GM12878 (cell line): ENCODE measurements at regions not wholly inside any gene's neighbourhood (a gene's known extent, or its start where the extent isn't known, plus 50 kb on each side); places are given as distances from the start of the nearest gene placed in this dataset.

ENCODE experiments used
- ATAC-seq: fragments of 200-7000 bp; cut with Tn5 transposase; 3 replicates; pipeline ENCODE4 v1.9.1; 2020; ENCODE audit warnings: mild to moderate bottlenecking, moderate library complexity
- BruUV-seq: library from RNA; stranded (reverse); fragments of 400-500 nt; replicated peaks from 2 replicates; lab custom pipeline; 2021; lab: Mats Ljungman, UMichigan
- CTCF ChIA-PET: fragments of 300-600 bp; sonication (Branson Sonifier 250); formaldehyde crosslinking; extraction: SDS; loops from one replicate; lab custom pipeline; 2021; ENCODE audit warnings: inconsistent platforms; lab: Yijun Ruan, JAX
- POLR2A ChIA-PET: fragments of 350-600 bp; formaldehyde crosslinking; extraction: SDS; loops from one replicate; lab custom pipeline; 2021; ENCODE audit warnings: inconsistent platforms; lab: Charles Lee
- RAD21 ChIA-PET: fragments of 300-600 bp; sonication (Branson Sonifier 250); formaldehyde crosslinking; loops from one replicate; lab custom pipeline; 2023; ENCODE audit warnings: antibody characterized with exemption; ENCODE audit not compliant: unreplicated experiment; lab: Charles Lee
- SMC1A ChIA-PET: fragments of 300-600 bp; sonication (Branson Sonifier 250); formaldehyde crosslinking; loops from one replicate; lab custom pipeline; 2023; ENCODE audit not compliant: unreplicated experiment, uncharacterized antibody; lab: Charles Lee
- DNase-seq: peaks from one replicate; pipeline ENCODE4 v3.0.0-alpha.2; 2011; ENCODE audit warnings: low read depth, low spot score
- FAIRE-seq: peaks from 3 replicates; lab custom pipeline; 2011; peaks lifted over from hg19 to GRCh38; lab: Jason Lieb, UNC
- H2AFZ ChIP-seq: 2 replicates; pipeline ENCODE4 v1.6.0; 2011; ENCODE audit warnings: low read depth, low read length, control low read depth; ENCODE audit not compliant: control insufficient read depth
- H3K27ac ChIP-seq: 2 replicates; pipeline ENCODE4 v1.5.1; 2011; ENCODE audit warnings: control low read depth; ENCODE audit not compliant: control insufficient read depth, insufficient read depth
- H3K27me3 ChIP-seq, 2 experiments: replicated peaks in 1 of 2; 2 replicates each; pipeline versions ENCODE4 v1.6.0 to v1.6.1; 2011; ENCODE audit warnings: low read length in 1 of 2; ENCODE audit not compliant: control insufficient read depth in 2 of 2, insufficient read depth in 2 of 2
- H3K36me3 ChIP-seq, 2 experiments: 2 replicates each; pipeline ENCODE4 v1.5.1; 2011; ENCODE audit warnings: low read length in 1 of 2; ENCODE audit not compliant: control insufficient read depth in 2 of 2, insufficient read depth in 2 of 2
- H3K4me1 ChIP-seq: 2 replicates; pipeline ENCODE4 v1.6.1; 2011; ENCODE audit warnings: mild to moderate bottlenecking, low read length, moderate library complexity, mixed read lengths; ENCODE audit not compliant: control insufficient read depth, insufficient read depth
- H3K4me2 ChIP-seq: 2 replicates; pipeline ENCODE4 v1.6.0; 2011; ENCODE audit warnings: control low read depth; ENCODE audit not compliant: control insufficient read depth, insufficient read depth
- H3K4me3 ChIP-seq: fragments of 200-600 bp; sonication (generic); 2 replicates; pipeline ENCODE4 v1.5.1; 2016
- H3K79me2 ChIP-seq: 2 replicates; pipeline ENCODE4 v1.6.0; 2011; ENCODE audit warnings: low read length; ENCODE audit not compliant: control insufficient read depth, insufficient read depth
- H3K9ac ChIP-seq: 2 replicates; pipeline ENCODE4 v1.8.0; 2011; ENCODE audit warnings: low read length, control low read depth, mixed read lengths; ENCODE audit not compliant: control insufficient read depth, insufficient read depth
- H3K9me3 ChIP-seq: replicated peaks from 3 replicates; pipeline ENCODE4 v1.5.1; 2011; ENCODE audit warnings: mild to moderate bottlenecking, low read length; ENCODE audit not compliant: control insufficient read depth, insufficient read depth
- H4K20me1 ChIP-seq: 2 replicates; pipeline ENCODE4 v1.6.0; 2011; ENCODE audit not compliant: control insufficient read depth, insufficient read depth
- ATF7 ChIP-seq: fragments of 450-650 bp; IDR thresholded peaks from 2 replicates; pipeline ENCODE4 v1.6.1; 2016; ENCODE audit warnings: low read depth, mild to moderate bottlenecking
- BACH1 ChIP-seq: fragments of 450-650 bp; IDR thresholded peaks from 2 replicates; pipeline ENCODE4 v1.6.1; 2017; ENCODE audit warnings: mild to moderate bottlenecking, borderline replicate concordance
- IKZF1 ChIP-seq: fragments of 450-650 bp; conservative IDR thresholded peaks from 2 replicates; pipeline ENCODE4 v1.6.1; 2017; ENCODE audit warnings: antibody characterized with exemption, mild to moderate bottlenecking
- MAX ChIP-seq: IDR thresholded peaks from 2 replicates; pipeline ENCODE4 v1.6.1; 2012; ENCODE audit warnings: low read depth, low read length, improper control_type of control experiment
- NFIC ChIP-seq: IDR thresholded peaks from 2 replicates; pipeline ENCODE4 v1.6.1; 2012; ENCODE audit warnings: low read depth, mild to moderate bottlenecking, inconsistent platforms, low read length, moderate library complexity
- NFYB ChIP-seq: IDR thresholded peaks from 2 replicates; pipeline ENCODE4 v1.6.1; 2011; ENCODE audit warnings: low read depth, mild to moderate bottlenecking, low read length, improper control_type of control experiment, moderate library complexity; ENCODE audit not compliant: insufficient read depth
- YBX1 ChIP-seq: fragments of 450-650 bp; IDR thresholded peaks from 2 replicates; pipeline ENCODE4 v1.6.1; 2016; ENCODE audit warnings: antibody characterized with exemption
- WGBS: methylation state at CpG from one replicate; pipeline ENCODE4 v1.1.6; 2016; ENCODE audit warnings: low lambda C conversion rate; ENCODE audit not compliant: insufficient replicate concordance, insufficient coverage; ENCODE audit errors: missing lambda C conversion rate; 5-methylcytosine and 5-hydroxymethylcytosine counted together
- in situ Hi-C: fragments of 300-500 bp; cut with MboI; formaldehyde crosslinking; loops from 9 replicates; pipeline ENCODE4 v1.14.3; 2018; ENCODE audit warnings: mixed read lengths
- intact Hi-C: fragments of 100-400 bp; cut with micrococcal nuclease; formaldehyde crosslinking; loops from one replicate; pipeline ENCODE4 v1.14.2; 2022; ENCODE audit not compliant: unreplicated experiment
- TF ChIP-seq, protein P1 (sequence below): fragments of 450-650 bp; IDR thresholded peaks from 2 replicates; pipeline ENCODE4 v1.6.1; 2017; ENCODE audit warnings: antibody characterized with exemption, mild to moderate bottlenecking, moderate library complexity
- TF ChIP-seq, protein P2 (sequence below): IDR thresholded peaks from 2 replicates; pipeline ENCODE4 v1.6.1; 2012; ENCODE audit warnings: low read length, inconsistent platforms

DNA sequence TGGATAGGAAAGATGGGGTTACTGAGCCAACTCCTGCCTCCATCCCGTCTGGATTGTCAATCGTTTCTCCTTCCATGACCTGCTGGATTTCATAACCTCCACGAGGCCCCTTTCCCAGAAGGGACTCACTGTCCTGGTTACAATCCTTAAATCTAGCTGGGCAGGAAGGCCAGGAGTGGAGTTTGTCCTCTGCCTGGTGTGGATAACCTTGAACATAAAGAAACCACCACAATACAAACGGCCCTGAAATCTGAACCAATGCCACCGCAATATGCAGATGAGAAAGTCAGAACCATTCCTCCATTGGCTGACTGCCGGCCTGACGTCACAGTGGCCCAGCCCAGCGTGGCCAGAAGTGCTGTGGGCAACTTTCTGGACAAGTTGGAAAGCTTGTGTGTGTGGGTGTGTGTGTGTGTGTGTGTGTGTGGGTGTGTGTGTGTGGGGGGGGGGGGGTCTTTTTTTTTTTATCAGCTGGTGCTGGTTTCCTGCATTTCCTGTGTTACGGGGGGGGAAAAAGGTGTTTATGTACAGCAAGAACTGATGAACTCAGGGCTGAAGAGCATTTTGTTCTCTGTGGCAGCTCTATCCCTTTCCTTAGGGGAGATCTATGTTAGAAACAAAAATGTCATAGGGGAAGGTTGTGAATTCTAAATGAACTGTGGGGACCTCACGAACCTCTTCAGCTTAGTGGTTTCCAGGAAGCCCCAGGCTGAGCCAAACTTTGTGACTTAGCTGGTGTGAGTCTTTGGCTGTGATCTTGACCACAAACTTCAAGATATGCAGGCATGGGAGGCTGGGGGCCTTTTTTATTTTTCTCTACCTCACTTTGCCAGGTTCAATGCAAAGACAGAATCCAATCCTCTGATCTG lies 81.6 kb upstream of the MED13L start (continued):
- TF ChIP-seq, protein P1, sequence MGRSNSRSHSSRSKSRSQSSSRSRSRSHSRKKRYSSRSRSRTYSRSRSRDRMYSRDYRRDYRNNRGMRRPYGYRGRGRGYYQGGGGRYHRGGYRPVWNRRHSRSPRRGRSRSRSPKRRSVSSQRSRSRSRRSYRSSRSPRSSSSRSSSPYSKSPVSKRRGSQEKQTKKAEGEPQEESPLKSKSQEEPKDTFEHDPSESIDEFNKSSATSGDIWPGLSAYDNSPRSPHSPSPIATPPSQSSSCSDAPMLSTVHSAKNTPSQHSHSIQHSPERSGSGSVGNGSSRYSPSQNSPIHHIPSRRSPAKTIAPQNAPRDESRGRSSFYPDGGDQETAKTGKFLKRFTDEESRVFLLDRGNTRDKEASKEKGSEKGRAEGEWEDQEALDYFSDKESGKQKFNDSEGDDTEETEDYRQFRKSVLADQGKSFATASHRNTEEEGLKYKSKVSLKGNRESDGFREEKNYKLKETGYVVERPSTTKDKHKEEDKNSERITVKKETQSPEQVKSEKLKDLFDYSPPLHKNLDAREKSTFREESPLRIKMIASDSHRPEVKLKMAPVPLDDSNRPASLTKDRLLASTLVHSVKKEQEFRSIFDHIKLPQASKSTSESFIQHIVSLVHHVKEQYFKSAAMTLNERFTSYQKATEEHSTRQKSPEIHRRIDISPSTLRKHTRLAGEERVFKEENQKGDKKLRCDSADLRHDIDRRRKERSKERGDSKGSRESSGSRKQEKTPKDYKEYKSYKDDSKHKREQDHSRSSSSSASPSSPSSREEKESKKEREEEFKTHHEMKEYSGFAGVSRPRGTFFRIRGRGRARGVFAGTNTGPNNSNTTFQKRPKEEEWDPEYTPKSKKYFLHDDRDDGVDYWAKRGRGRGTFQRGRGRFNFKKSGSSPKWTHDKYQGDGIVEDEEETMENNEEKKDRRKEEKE, result no peak
- TF ChIP-seq NFYB (peak; percentile 58; the same call in 1 of the 2 replicates), IKZF1 (0 out of 2 replicates have a peak, but pooled peaks have one; percentile 15)
- TF ChIP-seq, protein P2, sequence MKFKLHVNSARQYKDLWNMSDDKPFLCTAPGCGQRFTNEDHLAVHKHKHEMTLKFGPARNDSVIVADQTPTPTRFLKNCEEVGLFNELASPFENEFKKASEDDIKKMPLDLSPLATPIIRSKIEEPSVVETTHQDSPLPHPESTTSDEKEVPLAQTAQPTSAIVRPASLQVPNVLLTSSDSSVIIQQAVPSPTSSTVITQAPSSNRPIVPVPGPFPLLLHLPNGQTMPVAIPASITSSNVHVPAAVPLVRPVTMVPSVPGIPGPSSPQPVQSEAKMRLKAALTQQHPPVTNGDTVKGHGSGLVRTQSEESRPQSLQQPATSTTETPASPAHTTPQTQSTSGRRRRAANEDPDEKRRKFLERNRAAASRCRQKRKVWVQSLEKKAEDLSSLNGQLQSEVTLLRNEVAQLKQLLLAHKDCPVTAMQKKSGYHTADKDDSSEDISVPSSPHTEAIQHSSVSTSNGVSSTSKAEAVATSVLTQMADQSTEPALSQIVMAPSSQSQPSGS, result no peak

- no TSS peak for BruUV-seq
Observed at GRCh38 chr12:116360579-116361413, 83.3 kb upstream of the MED13L start.

More at GRCh38 chr12:116360579-116361413, 83.3 kb upstream of the MED13L start:
- Histone ChIP-seq H3K9me3 (no peaks in the 10 kb centered on the region), H3K9ac (no peak overlapping the region), H3K36me3 (no peaks in the 10 kb centered on the region), H3K4me3 (no peak overlapping the region), H3K79me2 (no peaks in the 10 kb centered on the region), H2AFZ (no peak overlapping the region), H3K4me1 (peaks cover 21% of the 10 kb centered on the region), H3K4me2 (peak overlapping the region; percentile 60), H3K27me3 (no peaks in the 10 kb centered on the region), H4K20me1 (no peaks in the 10 kb centered on the region), H3K27ac (no peak overlapping the region)
- RAD21 ChIA-PET, result no interaction called here
- ATAC-seq (peak; percentile 33; the same call in 2 of the 3 replicates), FAIRE-seq (no peak), DNase-seq (no peak)
- TF ChIP-seq MAX (no peak), NFIC (peak; percentile 13; the same call in 1 of the 2 replicates), ATF7 (no peak), YBX1 (no peak), BACH1 (no peak)
- 53% methylated on average over 6 of the region's 6 CpGs for WGBS
- POLR2A ChIA-PET, result no interaction called here
- SMC1A ChIA-PET, result no interaction called here
- CTCF ChIA-PET, result no interaction called here
- intact Hi-C loops (no loop called here), in situ Hi-C loops (no loop called here)
